Panc1 (cell line): ENCODE measurements at regions not wholly inside any gene's neighbourhood (a gene's known extent, or its start where the extent isn't known, plus 50 kb on each side); places are given as distances from the start of the nearest gene placed in this dataset.

Experiments used
- ATAC-seq: fragments of 200-7000 bp; cut with Tn5 transposase; 2 replicates; pipeline ENCODE4 v1.9.1; 2020; ENCODE audit warnings: mild to moderate bottlenecking, moderate library complexity
- BruUV-seq: library from RNA; stranded (reverse); fragments of 400-500 nt; replicated peaks from 2 replicates; lab custom pipeline; 2021; lab: Mats Ljungman, UMichigan
- CTCF ChIA-PET: fragments of 300-600 bp; sonication (Branson Sonifier 250); formaldehyde crosslinking; loops from one replicate; lab custom pipeline; 2022; ENCODE audit warnings: antibody characterized with exemption; lab: Charles Lee
- POLR2A ChIA-PET: fragments of 300-600 bp; sonication (Branson Sonifier 250); formaldehyde crosslinking; loops from one replicate; lab custom pipeline; 2022; ENCODE audit warnings: antibody characterized with exemption; lab: Charles Lee
- DNase-seq: peaks from one replicate; pipeline ENCODE4 v3.0.0-alpha.2; 2010; ENCODE audit warnings: low read depth, low spot score
- H3K27ac ChIP-seq: 2 replicates; pipeline ENCODE4 v1.5.1; 2011; ENCODE audit warnings: mild to moderate bottlenecking, low read length, inconsistent platforms
- H3K27me3 ChIP-seq: fragments of 200-500 bp; sonication (Bioruptor generic); 2 replicates; pipeline ENCODE4 v1.6.0; 2014; ENCODE audit warnings: low read length, inconsistent platforms; ENCODE audit not compliant: control insufficient read depth, insufficient read depth
- H3K36me3 ChIP-seq: fragments of 200-500 bp; sonication (Bioruptor generic); 2 replicates; pipeline ENCODE4 v1.5.1; 2014; ENCODE audit warnings: inconsistent platforms, mild to moderate bottlenecking, low read length, moderate library complexity; ENCODE audit not compliant: control insufficient read depth, insufficient read depth
- H3K4me1 ChIP-seq: 2 replicates; pipeline ENCODE4 v1.5.1; 2011; ENCODE audit warnings: inconsistent platforms, mild to moderate bottlenecking, low read length, moderate library complexity; ENCODE audit not compliant: control insufficient read depth, insufficient read depth
- H3K4me3 ChIP-seq, 2 experiments: 2 replicates each; pipeline ENCODE4 v1.5.1; 2011 to 2012; ENCODE audit warnings: low read depth in 2 of 2, low read length in 2 of 2, mild to moderate bottlenecking in 2 of 2, inconsistent platforms in 1 of 2, moderate library complexity in 1 of 2
- H3K9me3 ChIP-seq: fragments of 200-500 bp; sonication (Bioruptor generic); 2 replicates; pipeline ENCODE4 v1.5.1; 2014; ENCODE audit warnings: low read depth, mild to moderate bottlenecking, inconsistent platforms, low read length, moderate library complexity; ENCODE audit not compliant: control insufficient read depth, insufficient read depth
- POLR2AphosphoS5 ChIP-seq: IDR thresholded peaks from 2 replicates; pipeline ENCODE4 v1.6.1; 2012; ENCODE audit warnings: mild to moderate bottlenecking, low read depth, low read length, moderate library complexity
- REST ChIP-seq, 2 experiments: IDR thresholded peaks; 2 replicates each; pipeline ENCODE4 v1.6.1; 2011 to 2012; ENCODE audit warnings: low read depth in 2 of 2, control low read depth in 1 of 2, low read length in 1 of 2, mild to moderate bottlenecking in 1 of 2, moderate library complexity in 1 of 2; ENCODE audit not compliant: insufficient read depth in 1 of 2
- SIN3A ChIP-seq: IDR thresholded peaks from 2 replicates; pipeline ENCODE4 v1.6.1; 2012; ENCODE audit warnings: low read depth, mild to moderate bottlenecking, low read length, moderate library complexity, borderline replicate concordance; ENCODE audit not compliant: insufficient read depth
- TCF7L2 ChIP-seq: IDR thresholded peaks from 2 replicates; pipeline ENCODE4 v1.6.1; 2011; ENCODE audit warnings: mild to moderate bottlenecking, low read depth, low read length, inconsistent platforms
- in situ Hi-C: cut with HindIII; loops from 2 replicates; pipeline ENCODE4 v1.10.0; 2016; ENCODE audit warnings: low sequenced_read_pairs, low pct_unique_long_range_greater_than_20kb
- intact Hi-C: fragments of 100-400 bp; cut with micrococcal nuclease; formaldehyde crosslinking; loops from one replicate; pipeline ENCODE4 v1.10.0; 2022; ENCODE audit not compliant: unreplicated experiment
- TF ChIP-seq, protein P1 (sequence below): fragments of 450-650 bp; IDR thresholded peaks from 2 replicates; pipeline ENCODE4 v1.5.1; 2017; ENCODE audit warnings: mild to moderate bottlenecking

GRCh38 chr4:112994732-112995464, 54.6 kb upstream of the ANK2 start:
- H3K36me3 ChIP-seq, result no peaks in the 10 kb centered on the region
- no peaks in the 10 kb centered on the region for H3K27me3 ChIP-seq
- H3K4me1 ChIP-seq, result no peaks in the 10 kb centered on the region
- ATAC-seq, result no peak
- intact Hi-C loops, result no loop called here
- in situ Hi-C loops, result no loop called here
- BruUV-seq, result no TSS peak
- POLR2A ChIA-PET, result no interaction called here
- no peak for TF ChIP-seq SIN3A
- TF ChIP-seq, protein P1, sequence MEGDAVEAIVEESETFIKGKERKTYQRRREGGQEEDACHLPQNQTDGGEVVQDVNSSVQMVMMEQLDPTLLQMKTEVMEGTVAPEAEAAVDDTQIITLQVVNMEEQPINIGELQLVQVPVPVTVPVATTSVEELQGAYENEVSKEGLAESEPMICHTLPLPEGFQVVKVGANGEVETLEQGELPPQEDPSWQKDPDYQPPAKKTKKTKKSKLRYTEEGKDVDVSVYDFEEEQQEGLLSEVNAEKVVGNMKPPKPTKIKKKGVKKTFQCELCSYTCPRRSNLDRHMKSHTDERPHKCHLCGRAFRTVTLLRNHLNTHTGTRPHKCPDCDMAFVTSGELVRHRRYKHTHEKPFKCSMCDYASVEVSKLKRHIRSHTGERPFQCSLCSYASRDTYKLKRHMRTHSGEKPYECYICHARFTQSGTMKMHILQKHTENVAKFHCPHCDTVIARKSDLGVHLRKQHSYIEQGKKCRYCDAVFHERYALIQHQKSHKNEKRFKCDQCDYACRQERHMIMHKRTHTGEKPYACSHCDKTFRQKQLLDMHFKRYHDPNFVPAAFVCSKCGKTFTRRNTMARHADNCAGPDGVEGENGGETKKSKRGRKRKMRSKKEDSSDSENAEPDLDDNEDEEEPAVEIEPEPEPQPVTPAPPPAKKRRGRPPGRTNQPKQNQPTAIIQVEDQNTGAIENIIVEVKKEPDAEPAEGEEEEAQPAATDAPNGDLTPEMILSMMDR, result no peak
- TF ChIP-seq REST (IDR thresholded peaks at IDR 0.05; ENCODE audit: insufficient read depth in 1 of 2, low read depth in 2 of 2, low read length in 1 of 2), result no peak
- no peak for TF ChIP-seq POLR2AphosphoS5
- TF ChIP-seq TCF7L2, result no peak
- H3K4me3 ChIP-seq, result no peak overlapping the region
- H3K9me3 ChIP-seq, result no peaks in the 10 kb centered on the region
- CTCF ChIA-PET, result no interaction called here
- DNase-seq, result no peak
- no peak overlapping the region for H3K27ac ChIP-seq
